ENCODE measurements at regions not wholly inside any gene's neighbourhood (a gene's known extent, or its start where the extent isn't known, plus 50 kb on each side); places are given as distances from the start of the nearest gene placed in this dataset.

- Histone ChIP-seq H3K4me3 (no peak overlapping the region), H3K27ac (no peak overlapping the region), H3K36me3 (no peaks in the 10 kb centered on the region), H3K27me3 (peaks cover 0 to 6% (median 0%) of the 10 kb centered on the region in 4 donors), H3K4me1 (no peaks in the 10 kb centered on the region), H3K9me3 (no peaks in the 10 kb centered on the region)
- intact Hi-C loops (cut with DNase I), result no loop called here
- FAIRE-seq, result no peak
- no peak for DNase-seq
- no peak for TF ChIP-seq CTCF (IDR thresholded peaks at IDR 0.05)
- ATAC-seq, result no peak
- WGBS, 2 donors, result 29 to 37% methylated on average over 3 of the region's 3 CpGs
Measured at GRCh38 chr7:124413029-124413428, 352.6 kb downstream of the GPR37 start.

GRCh38 chr7:124412531-124412930 lies 353.1 kb downstream of the GPR37 start:
- intact Hi-C loops (cut with DNase I), result no loop called here
- ATAC-seq (no peak), FAIRE-seq (no peak), DNase-seq (no peak)
- TF ChIP-seq CTCF (IDR thresholded peaks at IDR 0.05), result no peak
- no peaks in the 10 kb centered on the region for H3K9me3 ChIP-seq
- H3K36me3 ChIP-seq, result no peaks in the 10 kb centered on the region
- no peak overlapping the region for H3K27ac ChIP-seq
- H3K27me3 ChIP-seq, result peaks cover 0 to 6% (median 0%) of the 10 kb centered on the region in 4 donors
- no peak overlapping the region for H3K4me3 ChIP-seq
- WGBS, 2 donors, result 52% methylated on average over 6 of the region's 6 CpGs
- H3K4me1 ChIP-seq, result no peaks in the 10 kb centered on the region

GRCh38 chr7:124411796-124412195 lies 353.8 kb downstream of the GPR37 start:
- no peak for ATAC-seq
- Histone ChIP-seq H3K4me1 (no peaks in the 10 kb centered on the region), H3K27ac (no peak overlapping the region), H3K9me3 (no peaks in the 10 kb centered on the region), H3K27me3 (peaks cover 0 to 6% (median 0%) of the 10 kb centered on the region in 4 donors), H3K36me3 (no peaks in the 10 kb centered on the region), H3K4me3 (no peak overlapping the region)
- DNase-seq, result no peak
- intact Hi-C loops (cut with DNase I), result no loop called here
- 42 to 51% methylated on average over 7 of the region's 7 CpGs for WGBS, 2 donors
- FAIRE-seq, result no peak
- no peak for TF ChIP-seq CTCF (IDR thresholded peaks at IDR 0.05)

- Histone ChIP-seq H3K9me3 (no peaks in the 10 kb centered on the region), H3K36me3 (no peaks in the 10 kb centered on the region), H3K4me3 (no peak overlapping the region), H3K27me3 (no peaks in the 10 kb centered on the region), H3K4me1 (no peaks in the 10 kb centered on the region), H3K27ac (no peak overlapping the region)
- TF ChIP-seq CTCF (IDR thresholded peaks at IDR 0.05), result no peak
- DNase-seq (no peak), FAIRE-seq (no peak), ATAC-seq (no peak)
- WGBS, 2 donors, result 50 to 65% methylated on average over 1 of the region's 1 CpG
- intact Hi-C loops (cut with DNase I), result no loop called here
Measured at GRCh38 chr7:124403587-124403986, 362.0 kb downstream of the GPR37 start.

GRCh38 chr7:124403112-124403511 lies 362.5 kb downstream of the GPR37 start:
- ATAC-seq, result no peak
- WGBS, 2 donors, result 45 to 48% methylated on average over 2 of the region's 2 CpGs
- no peaks in the 10 kb centered on the region for H3K9me3 ChIP-seq
- no peaks in the 10 kb centered on the region for H3K4me1 ChIP-seq
- no peaks in the 10 kb centered on the region for H3K36me3 ChIP-seq
- TF ChIP-seq CTCF (IDR thresholded peaks at IDR 0.05), result no peak
- no peak overlapping the region for H3K27ac ChIP-seq
- FAIRE-seq, result no peak
- intact Hi-C loops (cut with DNase I), result no loop called here
- no peak overlapping the region for H3K4me3 ChIP-seq
- no peaks in the 10 kb centered on the region for H3K27me3 ChIP-seq
- DNase-seq, result no peak

Data from pancreas (tissue), 10 donors.